ENCODE measurements at regions not wholly inside any gene's neighbourhood (a gene's known extent, or its start where the extent isn't known, plus 50 kb on each side); places are given as distances from the start of the nearest gene placed in this dataset.

DNA sequence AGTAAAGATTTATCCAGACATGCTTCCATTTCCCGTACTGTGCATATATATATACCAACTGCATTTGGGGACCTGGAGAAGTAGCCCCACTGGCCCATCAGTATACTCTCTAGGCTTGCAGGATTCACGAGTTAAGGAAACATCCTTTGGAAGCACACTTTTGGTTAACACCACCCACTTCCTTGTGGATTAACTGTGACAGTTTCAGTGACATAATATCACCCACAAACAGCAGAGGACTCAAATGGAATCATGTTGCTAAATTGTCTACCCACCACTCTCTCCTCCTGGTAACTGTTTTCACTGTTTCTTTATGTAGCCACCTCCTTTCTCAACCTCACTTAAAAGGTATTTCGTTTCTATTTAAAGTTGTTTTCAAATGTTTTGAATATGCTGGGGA is 55.0 kb downstream of the PROKR2 start (continued):
- TF ChIP-seq SPI1 (IDR thresholded peaks at IDR 0.05; ENCODE audit: borderline replicate concordance, insufficient read depth, low read depth, low read length) (no peak), KDM1A (IDR thresholded peaks at IDR 0.05; ENCODE audit: borderline replicate concordance) (no peak), IKZF2 (IDR thresholded peaks at IDR 0.05) (peak; percentile 57 to 71; a peak in 3 of 4 replicates), DPF2 (IDR thresholded peaks at IDR 0.05) (0 out of 2 replicates have a peak, but pooled peaks have one; percentile 28), CHD2 (IDR thresholded peaks at IDR 0.05; ENCODE audit: borderline replicate concordance, low read depth, low read length) (no peak), NFIC (IDR thresholded peaks at IDR 0.05; ENCODE audit: low read depth, low read length) (no peak), NFXL1 (IDR thresholded peaks at IDR 0.05; ENCODE audit: borderline replicate concordance) (no peak), MTA2 (IDR thresholded peaks at IDR 0.05; ENCODE audit: low read depth) (peak; percentile 48; the same call in 1 of the 2 replicates), SREBF1 (IDR thresholded peaks at IDR 0.05; ENCODE audit: low read length) (no peak), RCOR1 (conservative IDR thresholded peaks at IDR 0.05; ENCODE audit: low read depth, low read length) (no peak), MEF2A (IDR thresholded peaks at IDR 0.05; ENCODE audit: insufficient read depth, low read depth, low read length) (no peak), YY1 (IDR thresholded peaks at IDR 0.05; ENCODE audit: low read depth, low read length) (no peak)
- TF ChIP-seq, protein P1, sequence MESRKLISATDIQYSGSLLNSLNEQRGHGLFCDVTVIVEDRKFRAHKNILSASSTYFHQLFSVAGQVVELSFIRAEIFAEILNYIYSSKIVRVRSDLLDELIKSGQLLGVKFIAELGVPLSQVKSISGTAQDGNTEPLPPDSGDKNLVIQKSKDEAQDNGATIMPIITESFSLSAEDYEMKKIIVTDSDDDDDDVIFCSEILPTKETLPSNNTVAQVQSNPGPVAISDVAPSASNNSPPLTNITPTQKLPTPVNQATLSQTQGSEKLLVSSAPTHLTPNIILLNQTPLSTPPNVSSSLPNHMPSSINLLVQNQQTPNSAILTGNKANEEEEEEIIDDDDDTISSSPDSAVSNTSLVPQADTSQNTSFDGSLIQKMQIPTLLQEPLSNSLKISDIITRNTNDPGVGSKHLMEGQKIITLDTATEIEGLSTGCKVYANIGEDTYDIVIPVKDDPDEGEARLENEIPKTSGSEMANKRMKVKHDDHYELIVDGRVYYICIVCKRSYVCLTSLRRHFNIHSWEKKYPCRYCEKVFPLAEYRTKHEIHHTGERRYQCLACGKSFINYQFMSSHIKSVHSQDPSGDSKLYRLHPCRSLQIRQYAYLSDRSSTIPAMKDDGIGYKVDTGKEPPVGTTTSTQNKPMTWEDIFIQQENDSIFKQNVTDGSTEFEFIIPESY (IDR thresholded peaks at IDR 0.05), result no peak
- TF ChIP-seq, protein P2, sequence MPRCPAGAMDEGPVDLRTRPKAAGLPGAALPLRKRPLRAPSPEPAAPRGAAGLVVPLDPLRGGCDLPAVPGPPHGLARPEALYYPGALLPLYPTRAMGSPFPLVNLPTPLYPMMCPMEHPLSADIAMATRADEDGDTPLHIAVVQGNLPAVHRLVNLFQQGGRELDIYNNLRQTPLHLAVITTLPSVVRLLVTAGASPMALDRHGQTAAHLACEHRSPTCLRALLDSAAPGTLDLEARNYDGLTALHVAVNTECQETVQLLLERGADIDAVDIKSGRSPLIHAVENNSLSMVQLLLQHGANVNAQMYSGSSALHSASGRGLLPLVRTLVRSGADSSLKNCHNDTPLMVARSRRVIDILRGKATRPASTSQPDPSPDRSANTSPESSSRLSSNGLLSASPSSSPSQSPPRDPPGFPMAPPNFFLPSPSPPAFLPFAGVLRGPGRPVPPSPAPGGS (IDR thresholded peaks at IDR 0.05; ENCODE audit: borderline replicate concordance, insufficient read depth, low read depth, low read length, poor library complexity, severe bottlenecking), result no peak
